Coronary artery (tissue), 2 donors: ENCODE measurements at regions not wholly inside any gene's neighbourhood (a gene's known extent, or its start where the extent isn't known, plus 50 kb on each side); places are given as distances from the start of the nearest gene placed in this dataset.

Source experiments
- DNase-seq: peaks from one replicate; pipeline ENCODE4 v3.0.0-alpha.2; 2017; ENCODE audit warnings: low spot score
- H3K27ac ChIP-seq, 2 donors: fragments of 200-600 bp; sonication (generic); one replicate each; pipeline ENCODE4 v1.5.1; 2016 to 2019
- H3K4me3 ChIP-seq: fragments of 200-600 bp; sonication (generic); 2 replicates; pipeline ENCODE4 v1.5.1; 2016; ENCODE audit warnings: mild to moderate bottlenecking, moderate library complexity
- CTCF ChIP-seq: fragments of 200-600 bp; sonication (generic); IDR thresholded peaks from one replicate; pipeline ENCODE4 v1.5.1; 2019; ENCODE audit warnings: antibody characterized with exemption

DNA sequence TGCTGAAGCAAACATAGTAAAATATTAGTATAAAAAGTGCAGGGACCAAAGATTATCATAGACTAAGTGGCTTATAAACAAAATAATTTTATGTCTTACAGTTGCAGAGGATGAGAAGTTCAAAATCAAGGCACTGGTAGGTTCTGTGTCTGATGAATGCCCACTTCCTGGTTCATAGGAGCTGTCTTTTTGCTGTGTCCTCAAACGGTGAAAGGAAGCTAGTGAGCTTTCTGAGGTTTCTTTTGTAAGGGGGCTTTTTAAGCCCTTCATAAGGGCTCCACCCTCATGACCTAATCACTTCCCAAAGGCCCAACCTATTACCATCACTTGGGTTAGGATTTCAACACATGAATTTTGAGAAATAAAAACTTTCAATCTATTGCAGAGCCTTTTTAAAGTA, 946.7 kb upstream of the ACVR2A start:
- no peak for DNase-seq
- no peak for TF ChIP-seq CTCF
- H3K27ac ChIP-seq: no peak overlapping the region
- H3K4me3 ChIP-seq: no peak overlapping the region

DNA sequence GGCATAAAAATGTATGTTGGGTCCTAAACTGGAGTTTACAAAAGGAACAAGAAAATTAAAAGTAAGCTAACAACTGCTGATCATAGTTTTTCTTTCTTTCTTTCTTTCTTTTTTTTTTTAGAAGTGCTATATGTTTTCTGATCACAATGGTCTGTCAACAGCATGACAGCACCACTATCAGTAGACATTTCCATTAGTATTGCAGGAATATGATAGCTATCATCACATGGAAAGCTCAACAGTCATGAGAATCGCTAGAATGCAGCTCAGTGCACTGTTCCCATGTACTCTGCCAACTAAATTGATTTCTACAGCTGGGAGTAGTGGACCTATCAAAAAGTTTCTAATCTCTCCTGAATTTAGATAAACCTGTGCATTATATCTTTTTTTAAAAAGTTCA, 950.3 kb upstream of the ACVR2A start:
- TF ChIP-seq CTCF: no peak
- Histone ChIP-seq H3K27ac (no peak overlapping the region), H3K4me3 (no peak overlapping the region)
- DNase-seq: no peak

DNA sequence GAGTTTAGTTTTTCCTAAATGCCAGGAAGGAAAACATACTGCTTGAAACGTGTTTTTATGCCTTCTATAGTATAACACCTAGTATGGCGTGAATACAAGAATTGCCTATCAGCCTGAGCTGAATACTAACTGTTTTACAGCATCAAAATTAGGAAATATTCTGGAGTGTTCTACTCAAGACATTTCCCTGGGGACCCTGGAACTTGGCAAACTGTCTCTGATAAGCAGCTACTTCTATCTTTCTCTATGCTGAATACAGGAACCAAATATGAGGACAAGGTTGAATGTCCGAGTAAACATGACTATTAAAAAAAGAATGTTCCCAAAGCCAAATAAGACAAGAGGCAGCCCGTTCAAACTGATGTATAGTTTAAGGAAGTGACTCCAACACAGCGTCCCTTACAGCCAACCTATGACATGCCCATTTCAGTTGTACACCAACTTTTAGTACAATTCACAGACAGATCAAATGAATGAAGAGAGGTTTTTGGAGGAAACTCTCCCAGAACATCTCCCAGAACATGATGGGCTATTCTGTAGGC, 951.3 kb upstream of the ACVR2A start:
- no peak for TF ChIP-seq CTCF
- no peak for DNase-seq
- Histone ChIP-seq H3K4me3 (no peak overlapping the region), H3K27ac (no peak overlapping the region)

DNA sequence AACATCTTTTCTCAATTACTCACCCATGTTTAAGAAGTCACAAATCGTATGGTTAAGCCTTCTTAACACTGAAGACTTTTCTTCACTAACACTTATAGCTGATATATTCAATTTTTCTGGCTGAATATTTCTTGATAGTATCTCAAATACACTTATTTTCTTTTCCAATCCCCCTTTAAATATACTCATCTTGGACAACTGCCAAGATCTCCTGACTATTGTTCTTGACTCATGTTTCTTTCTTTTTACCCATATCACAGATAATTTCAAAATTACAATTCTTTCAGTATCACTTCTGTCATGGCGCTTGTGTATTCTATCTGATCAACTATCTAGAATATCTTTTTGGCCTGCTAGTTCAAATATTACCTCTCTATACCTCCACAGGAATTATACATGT, 954.3 kb upstream of the ACVR2A start:
- no peak overlapping the region for H3K4me3 ChIP-seq
- DNase-seq: no peak
- no peak for TF ChIP-seq CTCF
- no peak overlapping the region for H3K27ac ChIP-seq

DNA sequence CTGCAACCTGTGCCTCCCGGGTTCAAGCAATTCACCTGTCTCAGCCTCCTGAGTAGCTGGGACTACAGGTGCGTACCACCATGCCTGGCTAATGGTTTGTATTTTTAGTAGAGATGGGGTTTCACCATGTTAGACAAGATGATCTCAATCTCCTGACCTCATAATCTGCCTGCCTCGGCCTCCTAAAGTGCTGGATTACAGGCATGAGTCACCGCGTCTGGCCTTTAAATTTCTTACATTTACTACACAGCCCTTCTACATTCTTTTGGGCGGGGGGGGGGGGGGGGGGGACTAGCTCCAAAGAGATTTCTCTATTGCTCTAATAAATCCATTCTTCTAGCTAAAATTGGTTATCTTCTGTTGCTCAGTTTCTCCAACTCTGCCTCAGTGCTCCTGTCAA, 964.9 kb upstream of the ACVR2A start:
- TF ChIP-seq CTCF: no peak
- DNase-seq: no peak
- no peak overlapping the region for H3K27ac ChIP-seq

DNA sequence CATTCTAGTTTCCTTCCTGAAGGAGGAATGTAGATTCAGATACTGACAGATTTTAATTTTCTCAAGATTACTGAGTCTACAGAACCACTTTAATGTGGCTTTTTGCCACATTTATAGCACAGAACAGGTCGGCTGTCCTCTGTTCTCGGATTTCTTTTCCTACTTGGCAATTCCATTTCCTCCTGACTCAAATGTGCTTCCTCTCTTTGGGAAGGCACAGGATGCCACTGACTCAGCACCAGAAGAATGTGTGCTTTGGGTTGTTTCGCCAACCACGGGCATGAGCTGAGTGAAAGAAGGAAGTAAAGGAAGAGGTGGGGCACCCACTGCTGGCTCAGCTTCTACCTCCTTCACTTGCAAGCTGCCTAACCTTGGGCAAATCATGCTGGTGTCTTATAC, 970.6 kb upstream of the ACVR2A start:
- TF ChIP-seq CTCF: no peak
- H3K4me3 ChIP-seq: no peak overlapping the region
- no peak for DNase-seq
- no peak overlapping the region for H3K27ac ChIP-seq

More for the DNA sequence above, 964.9 kb upstream of the ACVR2A start:
- no peak overlapping the region for H3K4me3 ChIP-seq

DNA sequence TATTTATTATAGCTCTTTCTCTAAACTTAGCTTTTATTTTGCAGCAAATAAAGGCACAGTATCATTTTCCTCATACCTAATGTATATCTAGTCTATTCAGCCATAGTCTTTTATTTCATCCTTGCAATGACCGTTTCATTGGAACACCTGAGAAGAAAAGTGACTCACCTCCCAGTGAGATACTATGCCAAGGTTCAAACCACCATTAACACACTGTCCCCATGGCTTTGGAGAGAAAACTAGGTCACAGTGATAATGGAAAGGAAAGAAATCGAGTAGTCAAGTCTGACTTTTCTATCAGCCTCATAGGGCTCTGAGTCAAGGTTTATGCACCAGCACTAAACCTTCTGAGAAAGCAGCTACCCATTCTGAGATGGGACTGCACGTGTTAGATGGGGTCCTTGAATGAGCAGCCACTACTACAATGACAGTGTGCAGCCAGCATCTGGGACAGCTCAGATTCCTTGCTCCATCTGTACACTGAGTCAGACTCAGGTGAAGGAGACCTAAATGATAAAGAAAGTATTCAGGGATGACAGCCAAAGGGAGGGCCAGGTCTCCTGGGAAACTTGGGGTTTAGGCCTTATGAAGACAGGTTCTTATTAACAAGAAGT, 971.1 kb upstream of the ACVR2A start:
- TF ChIP-seq CTCF: no peak
- Histone ChIP-seq H3K27ac (no peak overlapping the region), H3K4me3 (no peak overlapping the region)
- DNase-seq: no peak
